HG02884 (cell line): ENCODE measurements at regions not wholly inside any gene's neighbourhood (a gene's known extent, or its start where the extent isn't known, plus 50 kb on each side); places are given as distances from the start of the nearest gene placed in this dataset.
"Not testable (repeated sequence)": the region's sequence is repeated elsewhere in the genome, so short reads cannot be mapped to it uniquely, and the experiment has no call there.

Experiments
- ATAC-seq: cut with Tn5 transposase; IDR thresholded peaks from one replicate; pipeline ENCODE4 v1.9.1; 2021; ENCODE audit warnings: mild to moderate bottlenecking, moderate library complexity; ENCODE audit not compliant: unreplicated experiment

GRCh38 chr11:129764204-129764603, 51.4 kb upstream of the TMEM45B start:
- ATAC-seq = not testable (repeated sequence)
